HepG2 (cell line): ENCODE measurements at regions not wholly inside any gene's neighbourhood (a gene's known extent, or its start where the extent isn't known, plus 50 kb on each side); places are given as distances from the start of the nearest gene placed in this dataset.

Source experiments
- ATAC-seq: fragments of 200-7000 bp; cut with Tn5 transposase; 3 replicates; pipeline ENCODE4 v1.9.1; 2020; ENCODE audit warnings: mild to moderate bottlenecking, moderate library complexity
- BruUV-seq: library from RNA; stranded (reverse); fragments of 400-500 nt; replicated peaks from 2 replicates; lab custom pipeline; 2021; lab: Mats Ljungman, UMichigan
- CTCF ChIA-PET: fragments of 300-600 bp; formaldehyde crosslinking; extraction: SDS; loops from one replicate; lab custom pipeline; 2021; ENCODE audit warnings: low total read pairs, inconsistent platforms, low intra/inter-chr PET ratio; lab: Yijun Ruan, JAX
- POLR2A ChIA-PET: fragments of 350-600 bp; sonication (Branson Sonifier 250); formaldehyde crosslinking; loops from one replicate; lab custom pipeline; 2020; ENCODE audit warnings: antibody characterized with exemption, inconsistent platforms; lab: Yijun Ruan, JAX
- DNase-seq: peaks from one replicate; pipeline ENCODE4 v3.0.0-alpha.2; 2015; ENCODE audit warnings: low spot score
- FAIRE-seq: peaks from 3 replicates; lab custom pipeline; 2011; peaks lifted over from hg19 to GRCh38; lab: Jason Lieb, UNC
- H2AFZ ChIP-seq: one replicate; pipeline ENCODE4 v1.6.1; 2011; ENCODE audit warnings: low read length, inconsistent platforms
- H3K27ac ChIP-seq: fragments of 300-600 bp; 3 replicates; pipeline ENCODE4 v1.8.0; 2011; ENCODE audit warnings: mixed run types, mild to moderate bottlenecking, mixed read lengths, low read length, inconsistent platforms; ENCODE audit not compliant: insufficient read depth; ENCODE audit errors: extremely low read length
- H3K27me3 ChIP-seq, 2 experiments: fragments of 200-600 bp in 1 of 2; 2 replicates in 1 of 2; 3 replicates in 1 of 2; pipeline versions ENCODE4 v1.6.0 to v1.8.0; 2011; ENCODE audit warnings: low read length in 2 of 2, mild to moderate bottlenecking in 2 of 2, moderate library complexity in 2 of 2, inconsistent platforms in 1 of 2; ENCODE audit not compliant: insufficient read depth in 2 of 2, control insufficient read depth in 1 of 2
- H3K36me3 ChIP-seq, 2 experiments: fragments of 200-600 bp in 1 of 2; replicated peaks in 1 of 2; 2 replicates in 1 of 2; 3 replicates in 1 of 2; pipeline versions ENCODE4 v1.5.1 to v1.8.0; 2011; ENCODE audit warnings: low read length in 2 of 2, inconsistent platforms in 1 of 2; ENCODE audit not compliant: insufficient read depth in 2 of 2, control insufficient read depth in 1 of 2
- H3K4me1 ChIP-seq: 2 replicates; pipeline ENCODE4 v1.5.1; 2012; ENCODE audit warnings: low read length, inconsistent platforms; ENCODE audit not compliant: insufficient read depth
- H3K4me2 ChIP-seq: 2 replicates; pipeline ENCODE4 v1.6.0; 2011; ENCODE audit warnings: low read depth, low read length, inconsistent platforms
- H3K4me3 ChIP-seq, 3 experiments: fragments of 200-600 bp in 1 of 3; sonication (generic), shearing (Covaris generic) in 1 of 3; replicated peaks in 1 of 3; 2 replicates each; pipeline ENCODE4 v1.5.1; 2011 to 2016; ENCODE audit warnings: low read length in 3 of 3, inconsistent platforms in 2 of 3, low read depth in 2 of 3, mild to moderate bottlenecking in 2 of 3, control low read depth in 1 of 3, mixed read lengths in 1 of 3; ENCODE audit not compliant: insufficient read depth in 1 of 3
- H3K79me2 ChIP-seq: one replicate; pipeline ENCODE4 v1.6.1; 2011; ENCODE audit warnings: low read length, inconsistent platforms; ENCODE audit not compliant: insufficient read depth
- H3K9ac ChIP-seq: 2 replicates; pipeline ENCODE4 v1.6.0; 2011; ENCODE audit warnings: mild to moderate bottlenecking, low read depth, low read length, inconsistent platforms; ENCODE audit not compliant: insufficient read depth
- H3K9me3 ChIP-seq: 2 replicates; pipeline ENCODE4 v1.5.1; 2012; ENCODE audit warnings: mild to moderate bottlenecking, low read length
- H4K20me1 ChIP-seq: 2 replicates; pipeline ENCODE4 v1.6.0; 2011; ENCODE audit warnings: inconsistent platforms, mild to moderate bottlenecking, low read length, moderate library complexity; ENCODE audit not compliant: insufficient read depth
- KLF15 ChIP-seq: sonication (generic); formaldehyde crosslinking; IDR thresholded peaks from 2 replicates; pipeline ENCODE4 v1.8.1; 2023; ENCODE audit warnings: borderline replicate concordance, mild to moderate bottlenecking, inconsistent platforms, missing genetic modification reagents, mixed read lengths
- PITX1 ChIP-seq: sonication (generic); formaldehyde crosslinking; IDR thresholded peaks from 2 replicates; pipeline ENCODE4 v1.5.1; 2020; ENCODE audit warnings: mild to moderate bottlenecking, missing genetic modification reagents
- SMC3 ChIP-seq: IDR thresholded peaks from 2 replicates; pipeline ENCODE4 v1.6.1; 2011; ENCODE audit warnings: low read length, improper control_type of control experiment
- ZKSCAN5 ChIP-seq: sonication (generic); formaldehyde crosslinking; IDR thresholded peaks from 2 replicates; pipeline ENCODE4 v1.5.1; 2020; ENCODE audit warnings: mild to moderate bottlenecking, missing genetic modification reagents
- ZNF260 ChIP-seq: sonication (generic); formaldehyde crosslinking; IDR thresholded peaks from 2 replicates; pipeline ENCODE4 v1.4.0; 2020; ENCODE audit warnings: missing genetic modification reagents, low read depth, mild to moderate bottlenecking, borderline replicate concordance
- ZNF263 ChIP-seq: sonication (generic); formaldehyde crosslinking; IDR thresholded peaks from 2 replicates; pipeline ENCODE4 v1.4.0; 2020; ENCODE audit warnings: missing genetic modification reagents
- ZNF614 ChIP-seq: IDR thresholded peaks from 2 replicates; pipeline ENCODE4 v1.6.1; 2018; ENCODE audit warnings: missing biosample characterization, missing genetic modification reagents, inconsistent platforms, borderline replicate concordance
- WGBS: methylation state at CpG from one replicate; pipeline ENCODE4 v1.1.6; 2017; ENCODE audit warnings: low lambda C conversion rate; 5-methylcytosine and 5-hydroxymethylcytosine counted together
- in situ Hi-C: cut with HindIII; loops from 2 replicates; pipeline ENCODE4 v1.10.0; 2017; ENCODE audit warnings: low pct_unique_long_range_greater_than_20kb; ENCODE audit not compliant: extremely low pct_ligation_motif_present
- intact Hi-C: fragments of 100-400 bp; cut with micrococcal nuclease; formaldehyde crosslinking; loops from one replicate; pipeline ENCODE4 v1.10.0; 2022; ENCODE audit not compliant: unreplicated experiment
- TF ChIP-seq, protein P1 (sequence below): sonication (generic); formaldehyde crosslinking; IDR thresholded peaks from 2 replicates; pipeline ENCODE4 v1.4.0; 2020; ENCODE audit warnings: mild to moderate bottlenecking, missing genetic modification reagents
- TF ChIP-seq, protein P2 (sequence below): sonication (generic); formaldehyde crosslinking; IDR thresholded peaks from 2 replicates; pipeline ENCODE4 v1.5.0; 2020; ENCODE audit warnings: mild to moderate bottlenecking, missing genetic modification reagents, moderate library complexity

DNA sequence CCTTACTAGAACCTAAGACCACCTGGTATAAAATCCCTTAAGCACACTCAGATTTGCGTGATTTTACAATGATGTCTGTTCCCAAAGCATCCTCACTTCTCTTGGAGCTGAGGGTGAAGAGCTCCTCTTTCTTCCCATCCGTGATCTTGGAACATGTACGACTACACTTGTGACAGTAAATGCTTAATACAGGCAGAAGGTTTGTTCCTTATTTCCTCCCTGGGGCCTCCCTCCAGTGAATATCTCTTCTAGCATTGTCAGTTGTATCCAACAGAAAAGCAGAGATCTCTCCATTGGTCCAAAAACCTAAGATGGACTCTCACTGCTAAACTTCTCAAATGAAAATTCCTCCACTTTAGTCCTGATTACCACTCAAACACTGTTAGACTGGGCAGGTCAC, 103.6 kb upstream of the VPREB1 start (continued):
- TF ChIP-seq PITX1 (CRISPR knock-in tag), result no peak
- TF ChIP-seq ZKSCAN5 (CRISPR knock-in tag), result no peak
- TF ChIP-seq, all 625 proteins: peak for 0

DNA sequence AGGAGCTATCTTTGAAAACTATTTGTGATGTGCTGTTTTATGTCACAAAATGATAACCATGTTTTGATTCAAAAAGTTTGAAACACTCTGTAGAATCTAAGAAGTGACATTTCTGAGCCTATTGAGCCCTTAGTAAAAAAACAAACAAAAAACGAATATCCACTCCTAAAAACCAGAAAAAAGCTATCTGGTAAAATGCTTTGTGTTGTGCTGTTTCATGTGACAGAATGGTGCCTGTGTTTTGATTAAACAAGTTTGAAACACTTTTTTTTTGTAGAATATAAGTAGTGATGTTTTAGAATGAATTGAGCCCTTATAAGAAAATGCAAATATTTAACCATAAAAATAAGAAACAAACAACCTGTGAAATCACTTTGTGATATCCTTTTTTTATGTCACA, 105.2 kb upstream of the VPREB1 start:
- H3K4me2 ChIP-seq, result no peak overlapping the region
- no peaks in the 10 kb centered on the region for H3K4me1 ChIP-seq
- no peak overlapping the region for H2AFZ ChIP-seq
- POLR2A ChIA-PET, result no interaction called here
- no peaks in the 10 kb centered on the region for H4K20me1 ChIP-seq
- H3K27me3 ChIP-seq, result peaks cover 0 to 21% of the 10 kb centered on the region in 2 experiments; a peak in 1 of 5 replicates
- BruUV-seq, result no TSS peak
- H3K9ac ChIP-seq, result no peak overlapping the region
- H3K9me3 ChIP-seq, result no peaks in the 10 kb centered on the region
- in situ Hi-C loops (no loop called here), intact Hi-C loops (no loop called here)
- ATAC-seq, result no peak
- no peaks in the 10 kb centered on the region for H3K36me3 ChIP-seq
- CTCF ChIA-PET, result no interaction called here
- no peak overlapping the region for H3K4me3 ChIP-seq
- H3K27ac ChIP-seq, result no peak overlapping the region
- 0% methylated on average over 1 of the region's 1 CpG for WGBS
- no peak for TF ChIP-seq SMC3
- TF ChIP-seq ZNF260, result no peak
- TF ChIP-seq KLF15 (CRISPR knock-in tag), result no peak
- TF ChIP-seq ZNF614 (CRISPR knock-in tag), result no peak
- TF ChIP-seq, protein P1, sequence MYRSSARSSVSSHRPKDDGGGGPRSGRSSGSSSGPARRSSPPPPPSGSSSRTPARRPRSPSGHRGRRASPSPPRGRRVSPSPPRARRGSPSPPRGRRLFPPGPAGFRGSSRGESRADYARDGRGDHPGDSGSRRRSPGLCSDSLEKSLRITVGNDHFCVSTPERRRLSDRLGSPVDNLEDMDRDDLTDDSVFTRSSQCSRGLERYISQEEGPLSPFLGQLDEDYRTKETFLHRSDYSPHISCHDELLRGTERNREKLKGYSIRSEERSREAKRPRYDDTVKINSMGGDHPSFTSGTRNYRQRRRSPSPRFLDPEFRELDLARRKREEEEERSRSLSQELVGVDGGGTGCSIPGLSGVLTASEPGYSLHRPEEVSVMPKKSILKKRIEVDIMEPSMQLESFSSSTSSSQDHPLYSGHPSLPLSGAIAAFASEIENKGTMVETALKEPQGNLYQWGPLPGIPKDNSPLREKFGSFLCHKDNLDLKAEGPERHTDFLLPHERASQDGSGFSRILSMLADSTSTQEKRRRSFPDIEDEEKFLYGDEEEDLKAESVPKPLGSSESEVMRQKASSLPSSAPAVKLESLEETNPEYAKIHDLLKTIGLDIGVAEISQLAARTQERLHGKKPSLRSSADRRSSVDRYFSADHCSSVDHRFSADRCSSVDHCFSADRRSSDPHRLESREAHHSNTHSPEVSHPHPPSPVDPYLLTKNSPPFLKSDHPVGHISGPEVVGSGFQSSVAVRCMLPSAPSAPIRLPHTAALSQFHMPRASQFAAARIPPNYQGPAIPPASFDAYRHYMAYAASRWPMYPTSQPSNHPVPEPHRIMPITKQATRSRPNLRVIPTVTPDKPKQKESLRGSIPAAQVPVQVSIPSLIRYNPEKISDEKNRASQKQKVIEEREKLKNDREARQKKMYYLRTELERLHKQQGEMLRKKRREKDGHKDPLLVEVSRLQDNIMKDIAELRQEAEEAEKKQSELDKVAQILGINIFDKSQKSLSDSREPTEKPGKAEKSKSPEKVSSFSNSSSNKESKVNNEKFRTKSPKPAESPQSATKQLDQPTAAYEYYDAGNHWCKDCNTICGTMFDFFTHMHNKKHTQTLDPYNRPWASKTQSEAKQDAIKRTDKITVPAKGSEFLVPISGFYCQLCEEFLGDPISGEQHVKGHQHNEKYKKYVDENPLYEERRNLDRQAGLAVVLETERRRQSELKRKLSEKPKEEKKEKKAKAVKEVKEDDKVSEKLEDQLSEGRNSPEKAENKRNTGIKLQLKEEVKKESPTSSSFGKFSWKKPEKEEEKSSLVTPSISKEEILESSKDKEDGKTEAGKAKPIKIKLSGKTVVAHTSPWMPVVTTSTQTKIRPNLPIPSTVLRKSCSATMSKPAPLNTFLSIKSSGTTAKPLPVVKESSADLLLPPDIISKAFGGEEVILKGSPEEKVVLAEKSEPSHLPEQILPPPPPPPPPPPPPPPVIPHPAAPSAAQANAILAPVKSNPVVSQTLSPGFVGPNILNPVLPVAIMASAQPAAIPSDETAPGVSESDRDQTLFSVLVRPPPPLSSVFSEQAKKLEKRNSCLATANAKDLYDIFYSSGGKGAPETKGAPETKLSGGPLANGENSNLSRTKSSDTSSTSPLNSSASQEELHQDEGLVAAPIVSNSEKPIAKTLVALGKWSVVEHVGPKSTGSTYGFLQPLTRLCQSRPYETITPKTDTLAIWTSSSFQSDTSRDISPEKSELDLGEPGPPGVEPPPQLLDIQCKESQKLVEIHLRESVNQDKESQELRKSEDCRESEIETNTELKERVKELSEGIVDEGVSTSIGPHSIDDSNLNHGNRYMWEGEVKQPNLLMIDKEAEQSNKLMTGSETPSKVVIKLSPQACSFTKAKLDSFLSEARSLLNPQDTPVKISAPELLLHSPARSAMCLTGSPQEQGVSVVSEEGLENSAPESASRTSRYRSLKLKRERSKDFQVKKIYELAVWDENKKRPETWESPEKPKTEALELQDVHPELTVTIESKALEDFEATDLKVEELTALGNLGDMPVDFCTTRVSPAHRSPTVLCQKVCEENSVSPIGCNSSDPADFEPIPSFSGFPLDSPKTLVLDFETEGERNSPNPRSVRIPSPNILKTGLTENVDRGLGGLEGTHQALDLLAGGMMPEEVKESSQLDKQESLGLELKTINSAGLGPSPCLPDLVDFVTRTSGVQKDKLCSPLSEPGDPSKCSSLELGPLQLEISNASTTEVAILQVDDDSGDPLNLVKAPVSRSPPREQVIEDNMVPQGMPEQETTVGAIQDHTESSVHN (CRISPR knock-in tag), result no peak
- TF ChIP-seq ZNF263 (CRISPR knock-in tag), result no peak
- TF ChIP-seq, protein P2, sequence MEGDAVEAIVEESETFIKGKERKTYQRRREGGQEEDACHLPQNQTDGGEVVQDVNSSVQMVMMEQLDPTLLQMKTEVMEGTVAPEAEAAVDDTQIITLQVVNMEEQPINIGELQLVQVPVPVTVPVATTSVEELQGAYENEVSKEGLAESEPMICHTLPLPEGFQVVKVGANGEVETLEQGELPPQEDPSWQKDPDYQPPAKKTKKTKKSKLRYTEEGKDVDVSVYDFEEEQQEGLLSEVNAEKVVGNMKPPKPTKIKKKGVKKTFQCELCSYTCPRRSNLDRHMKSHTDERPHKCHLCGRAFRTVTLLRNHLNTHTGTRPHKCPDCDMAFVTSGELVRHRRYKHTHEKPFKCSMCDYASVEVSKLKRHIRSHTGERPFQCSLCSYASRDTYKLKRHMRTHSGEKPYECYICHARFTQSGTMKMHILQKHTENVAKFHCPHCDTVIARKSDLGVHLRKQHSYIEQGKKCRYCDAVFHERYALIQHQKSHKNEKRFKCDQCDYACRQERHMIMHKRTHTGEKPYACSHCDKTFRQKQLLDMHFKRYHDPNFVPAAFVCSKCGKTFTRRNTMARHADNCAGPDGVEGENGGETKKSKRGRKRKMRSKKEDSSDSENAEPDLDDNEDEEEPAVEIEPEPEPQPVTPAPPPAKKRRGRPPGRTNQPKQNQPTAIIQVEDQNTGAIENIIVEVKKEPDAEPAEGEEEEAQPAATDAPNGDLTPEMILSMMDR (CRISPR knock-in tag), result no peak
- FAIRE-seq, result no peak
- DNase-seq, result no peak
- no peaks in the 10 kb centered on the region for H3K79me2 ChIP-seq
